ENCODE measurements at regions not wholly inside any gene's neighbourhood (a gene's known extent, or its start where the extent isn't known, plus 50 kb on each side); places are given as distances from the start of the nearest gene placed in this dataset.
"Not testable (repeated sequence)": the region's sequence is repeated elsewhere in the genome, so short reads cannot be mapped to it uniquely, and the experiment has no call there.

DNA sequence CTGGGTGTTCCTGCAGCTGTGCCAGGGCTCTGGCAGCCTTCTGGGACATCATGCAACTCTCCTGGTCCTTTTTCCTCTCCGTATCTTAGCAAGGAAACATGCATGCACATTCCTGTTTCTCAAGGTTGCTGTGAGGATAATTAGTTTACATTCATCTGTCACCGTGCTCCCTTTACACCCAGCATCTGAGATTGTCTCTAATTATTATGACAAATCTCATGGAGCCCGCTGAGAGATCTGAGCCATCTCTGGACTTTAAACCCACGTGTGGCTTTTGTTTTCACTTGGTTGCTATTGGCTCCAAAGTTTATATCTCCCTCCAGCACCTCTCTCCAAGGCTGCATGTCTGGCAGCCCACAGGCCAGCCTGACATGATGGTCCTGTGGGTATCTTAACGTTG lies 167.6 kb downstream of the UNC5CL start:
- no peak overlapping the region for H2AFZ ChIP-seq (ENCODE audit: low read length)
- no peak overlapping the region for H2BK120ac ChIP-seq (ENCODE audit: low read depth, low read length)
- H3K4me1 ChIP-seq (ENCODE audit: control insufficient read depth in 2 of 2, insufficient read depth in 1 of 2, low read depth in 1 of 2, low read length in 2 of 2): peaks cover 0 to 8% of the 10 kb centered on the region in 2 donors
- no peak overlapping the region for H3K4me2 ChIP-seq (ENCODE audit: insufficient read depth, low read length, poor library complexity, severe bottlenecking)
- H3K18ac ChIP-seq (ENCODE audit: low read length): no peak overlapping the region
- H3K4ac ChIP-seq (ENCODE audit: low read length): no peak overlapping the region
- H3K27ac ChIP-seq (replicated peaks; ENCODE audit: low read length): no peak overlapping the region
- no peaks in the 10 kb centered on the region for H3K79me1 ChIP-seq (ENCODE audit: low read depth, low read length)
- H4K8ac ChIP-seq (ENCODE audit: low read depth, low read length): no peak overlapping the region
- no peak overlapping the region for H2BK5ac ChIP-seq (ENCODE audit: low read length)
- H3K23ac ChIP-seq (ENCODE audit: low read depth, low read length, poor library complexity): no peak overlapping the region
- H3K9ac ChIP-seq (ENCODE audit: low read depth, low read length, poor library complexity): no peak overlapping the region
- no CpG with 5 or more reads among the region's 5 CpGs for WGBS, 2 donors (ENCODE audit: extremely low coverage in 2 of 2, insufficient read length in 2 of 2, insufficient replicate concordance in 1 of 2)
- H2BK15ac ChIP-seq (ENCODE audit: low read length): no peak overlapping the region
- no peaks in the 10 kb centered on the region for H3K36me3 ChIP-seq (replicated peaks in 1 of 2; ENCODE audit: control insufficient read depth in 2 of 2, insufficient read depth in 2 of 2, low read length in 2 of 2)
- H3K27me3 ChIP-seq (ENCODE audit: control insufficient read depth in 3 of 3, insufficient read depth in 3 of 3, low read depth in 1 of 3, low read length in 3 of 3): no peaks in the 10 kb centered on the region
- no peak overlapping the region for H4K91ac ChIP-seq (ENCODE audit: low read depth, low read length, poor library complexity)
- H3K9me3 ChIP-seq (replicated peaks in 1 of 2; ENCODE audit: control insufficient read depth in 2 of 2, insufficient read depth in 1 of 2, low read depth in 1 of 2, low read length in 2 of 2): no peaks in the 10 kb centered on the region
- no peak overlapping the region for H2AK5ac ChIP-seq (ENCODE audit: low read depth, low read length)
- no peak overlapping the region for H2BK12ac ChIP-seq (ENCODE audit: low read length)
- H3K4me3 ChIP-seq (ENCODE audit: low read length in 2 of 2): no peak overlapping the region
- no peak for DNase-seq (ENCODE audit: low spot score)
- H3K14ac ChIP-seq (ENCODE audit: low read length): no peak overlapping the region

DNA sequence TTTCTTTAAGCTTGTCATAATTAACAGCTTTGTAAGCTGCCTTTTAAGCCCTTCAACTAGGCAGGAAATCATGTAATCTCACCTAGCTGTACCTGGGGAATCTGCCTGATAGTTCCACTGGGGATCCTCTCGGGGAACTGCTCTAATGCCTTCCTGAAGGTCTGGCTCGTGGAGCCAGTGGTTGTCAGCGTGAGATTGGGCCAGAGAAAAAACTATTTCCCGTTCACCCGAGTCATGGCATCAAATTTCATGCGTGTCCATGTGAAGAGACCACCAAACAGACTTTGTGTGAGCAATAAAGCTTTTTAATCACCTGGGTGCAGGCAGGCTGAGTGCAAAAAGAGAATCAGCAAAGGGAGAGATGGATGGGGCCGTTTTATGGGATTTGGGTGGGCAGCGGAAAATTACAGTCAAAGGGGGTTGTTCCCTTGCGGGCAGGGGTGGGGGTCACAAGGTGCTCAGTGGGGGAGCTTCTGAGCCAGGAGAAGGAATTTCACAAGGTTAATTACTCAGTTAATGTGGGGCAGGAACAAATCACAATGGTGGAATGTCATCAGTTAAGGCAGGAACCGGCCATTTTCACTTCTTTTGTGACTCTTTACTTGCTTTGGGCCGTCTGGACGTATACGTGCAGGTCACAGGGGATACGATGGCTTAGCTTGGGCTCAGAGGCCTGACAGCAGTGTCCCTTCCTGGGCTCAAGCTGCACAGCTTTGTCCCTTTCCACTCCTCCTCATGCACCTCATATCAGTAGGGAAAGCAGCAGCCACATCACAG lies 170.7 kb downstream of the UNC5CL start:
- H3K79me1 ChIP-seq (ENCODE audit: low read depth, low read length); H3K4me3 ChIP-seq (ENCODE audit: low read length in 2 of 2); H3K4me1 ChIP-seq (ENCODE audit: control insufficient read depth in 2 of 2, insufficient read depth in 1 of 2, low read depth in 1 of 2, low read length in 2 of 2); H3K4me2 ChIP-seq (ENCODE audit: insufficient read depth, low read length, poor library complexity, severe bottlenecking); H3K27ac ChIP-seq (replicated peaks; ENCODE audit: low read length); H3K4ac ChIP-seq (ENCODE audit: low read length); H3K36me3 ChIP-seq (replicated peaks in 1 of 2; ENCODE audit: control insufficient read depth in 2 of 2, insufficient read depth in 2 of 2, low read length in 2 of 2); H3K14ac ChIP-seq (ENCODE audit: low read length); H2BK5ac ChIP-seq (ENCODE audit: low read length); H4K91ac ChIP-seq (ENCODE audit: low read depth, low read length, poor library complexity); H2BK12ac ChIP-seq (ENCODE audit: low read length); H2BK15ac ChIP-seq (ENCODE audit: low read length); H3K9ac ChIP-seq (ENCODE audit: low read depth, low read length, poor library complexity); H4K8ac ChIP-seq (ENCODE audit: low read depth, low read length); H2AK5ac ChIP-seq (ENCODE audit: low read depth, low read length); H3K27me3 ChIP-seq (ENCODE audit: control insufficient read depth in 3 of 3, insufficient read depth in 3 of 3, low read depth in 1 of 3, low read length in 3 of 3); H2AFZ ChIP-seq (ENCODE audit: low read length); H3K9me3 ChIP-seq (replicated peaks in 1 of 2; ENCODE audit: control insufficient read depth in 2 of 2, insufficient read depth in 1 of 2, low read depth in 1 of 2, low read length in 2 of 2); DNase-seq (ENCODE audit: low spot score); H2BK120ac ChIP-seq (ENCODE audit: low read depth, low read length): not testable (repeated sequence)
- no CpG with 5 or more reads among the region's 14 CpGs for WGBS, 2 donors (ENCODE audit: extremely low coverage in 2 of 2, insufficient read length in 2 of 2, insufficient replicate concordance in 1 of 2)
- peak overlapping the region; percentile 27 for H3K23ac ChIP-seq (ENCODE audit: low read depth, low read length, poor library complexity)
- H3K18ac ChIP-seq (ENCODE audit: low read length): peak overlapping the region; percentile 33

DNA sequence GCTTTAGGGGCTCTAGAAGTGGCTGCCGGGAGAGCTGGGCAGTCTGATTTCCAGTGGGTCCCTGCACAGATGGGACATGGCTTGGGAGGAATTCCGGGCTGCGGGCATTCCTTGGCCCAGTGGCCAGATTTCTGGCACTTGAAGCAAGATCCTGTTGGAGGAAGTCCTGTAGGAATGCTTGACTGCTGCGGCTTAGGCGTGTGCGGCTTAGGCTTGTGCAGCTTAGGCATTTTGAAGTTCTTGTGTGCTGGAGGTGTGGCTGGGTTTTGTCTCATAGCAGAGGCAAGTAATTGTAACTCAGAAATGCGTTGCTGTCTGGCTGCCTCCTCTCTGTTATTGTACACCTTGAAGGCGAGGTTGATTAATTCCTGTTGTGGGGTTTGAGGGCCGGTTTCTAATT lies 171.5 kb downstream of the UNC5CL start:
- H2BK15ac ChIP-seq (ENCODE audit: low read length); H2BK12ac ChIP-seq (ENCODE audit: low read length); H3K14ac ChIP-seq (ENCODE audit: low read length); H3K27me3 ChIP-seq (ENCODE audit: control insufficient read depth in 3 of 3, insufficient read depth in 3 of 3, low read depth in 1 of 3, low read length in 3 of 3); H3K4ac ChIP-seq (ENCODE audit: low read length); H3K79me1 ChIP-seq (ENCODE audit: low read depth, low read length); H3K9ac ChIP-seq (ENCODE audit: low read depth, low read length, poor library complexity); H3K36me3 ChIP-seq (replicated peaks in 1 of 2; ENCODE audit: control insufficient read depth in 2 of 2, insufficient read depth in 2 of 2, low read length in 2 of 2); H2BK5ac ChIP-seq (ENCODE audit: low read length); H3K4me1 ChIP-seq (ENCODE audit: control insufficient read depth in 2 of 2, insufficient read depth in 1 of 2, low read depth in 1 of 2, low read length in 2 of 2); H2AK5ac ChIP-seq (ENCODE audit: low read depth, low read length); H4K91ac ChIP-seq (ENCODE audit: low read depth, low read length, poor library complexity); H3K4me2 ChIP-seq (ENCODE audit: insufficient read depth, low read length, poor library complexity, severe bottlenecking); H3K4me3 ChIP-seq (ENCODE audit: low read length in 2 of 2); H2AFZ ChIP-seq (ENCODE audit: low read length); H2BK120ac ChIP-seq (ENCODE audit: low read depth, low read length); H3K27ac ChIP-seq (replicated peaks; ENCODE audit: low read length); H3K9me3 ChIP-seq (replicated peaks in 1 of 2; ENCODE audit: control insufficient read depth in 2 of 2, insufficient read depth in 1 of 2, low read depth in 1 of 2, low read length in 2 of 2); H3K23ac ChIP-seq (ENCODE audit: low read depth, low read length, poor library complexity); H3K18ac ChIP-seq (ENCODE audit: low read length); DNase-seq (ENCODE audit: low spot score): not testable (repeated sequence)
- H4K8ac ChIP-seq (ENCODE audit: low read depth, low read length): peak overlapping the region; percentile 32
- no CpG with 5 or more reads among the region's 9 CpGs for WGBS, 2 donors (ENCODE audit: extremely low coverage in 2 of 2, insufficient read length in 2 of 2, insufficient replicate concordance in 1 of 2)

DNA sequence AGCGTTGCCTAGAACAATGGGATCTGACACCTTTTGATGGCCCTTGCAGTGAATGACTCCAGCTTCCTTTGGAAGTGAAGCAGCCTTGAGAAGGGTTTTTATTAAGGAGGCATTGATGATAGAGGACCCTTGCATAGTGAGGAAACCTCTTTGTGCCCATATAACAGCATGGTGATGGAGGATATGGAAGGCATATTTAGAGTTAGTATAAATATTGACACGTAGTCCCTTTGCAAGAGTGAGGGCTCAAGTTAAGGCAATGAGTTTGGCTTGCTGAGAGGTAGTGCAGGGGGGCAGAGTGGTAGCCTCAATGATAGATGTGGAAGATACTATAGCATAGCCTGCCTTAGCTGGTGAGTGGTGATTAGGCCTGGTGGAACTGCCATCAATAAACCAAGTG lies 173.8 kb downstream of the UNC5CL start:
- H3K36me3 ChIP-seq (replicated peaks in 1 of 2; ENCODE audit: control insufficient read depth in 2 of 2, insufficient read depth in 2 of 2, low read length in 2 of 2); H3K4me3 ChIP-seq (ENCODE audit: low read length in 2 of 2): not testable (repeated sequence)

More for the DNA sequence above, 173.8 kb downstream of the UNC5CL start:
- H2BK120ac ChIP-seq (ENCODE audit: low read depth, low read length); H3K23ac ChIP-seq (ENCODE audit: low read depth, low read length, poor library complexity); H3K14ac ChIP-seq (ENCODE audit: low read length); H2AFZ ChIP-seq (ENCODE audit: low read length); H3K27ac ChIP-seq (replicated peaks; ENCODE audit: low read length); H3K4ac ChIP-seq (ENCODE audit: low read length); H3K9me3 ChIP-seq (replicated peaks in 1 of 2; ENCODE audit: control insufficient read depth in 2 of 2, insufficient read depth in 1 of 2, low read depth in 1 of 2, low read length in 2 of 2); H3K27me3 ChIP-seq (ENCODE audit: control insufficient read depth in 3 of 3, insufficient read depth in 3 of 3, low read depth in 1 of 3, low read length in 3 of 3); H2BK12ac ChIP-seq (ENCODE audit: low read length); H3K4me1 ChIP-seq (ENCODE audit: control insufficient read depth in 2 of 2, insufficient read depth in 1 of 2, low read depth in 1 of 2, low read length in 2 of 2); H3K18ac ChIP-seq (ENCODE audit: low read length); H3K4me2 ChIP-seq (ENCODE audit: insufficient read depth, low read length, poor library complexity, severe bottlenecking); H4K8ac ChIP-seq (ENCODE audit: low read depth, low read length); H2BK15ac ChIP-seq (ENCODE audit: low read length); H2BK5ac ChIP-seq (ENCODE audit: low read length); H3K9ac ChIP-seq (ENCODE audit: low read depth, low read length, poor library complexity); H2AK5ac ChIP-seq (ENCODE audit: low read depth, low read length); DNase-seq (ENCODE audit: low spot score); H4K91ac ChIP-seq (ENCODE audit: low read depth, low read length, poor library complexity); H3K79me1 ChIP-seq (ENCODE audit: low read depth, low read length): not testable (repeated sequence)
- WGBS, 2 donors (ENCODE audit: extremely low coverage in 2 of 2, insufficient read length in 2 of 2, insufficient replicate concordance in 1 of 2): no CpG with 5 or more reads among the region's 2 CpGs
